ENCODE measurements at regions not wholly inside any gene's neighbourhood (a gene's known extent, or its start where the extent isn't known, plus 50 kb on each side); places are given as distances from the start of the nearest gene placed in this dataset.

DNA sequence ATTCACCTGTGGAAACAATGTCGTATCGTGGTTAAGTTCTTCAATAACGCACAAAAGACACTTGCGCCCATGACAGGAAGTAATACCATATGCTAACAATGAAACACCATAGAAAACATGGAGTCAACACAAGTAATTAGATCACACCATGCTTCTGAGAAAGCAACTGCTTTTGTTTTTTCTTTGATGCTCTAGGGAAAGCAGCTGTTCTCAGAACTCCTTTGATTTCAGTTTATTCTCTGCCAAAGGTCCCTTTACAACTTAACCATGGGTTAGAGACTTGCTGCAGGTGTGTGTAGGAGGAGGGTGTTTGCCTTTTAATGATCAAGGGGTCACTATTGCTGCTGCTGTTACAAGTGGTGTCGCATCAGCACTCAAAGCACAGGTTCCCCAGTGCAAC is 324.0 kb upstream of the SLCO3A1 start:
- TF ChIP-seq, protein P1, sequence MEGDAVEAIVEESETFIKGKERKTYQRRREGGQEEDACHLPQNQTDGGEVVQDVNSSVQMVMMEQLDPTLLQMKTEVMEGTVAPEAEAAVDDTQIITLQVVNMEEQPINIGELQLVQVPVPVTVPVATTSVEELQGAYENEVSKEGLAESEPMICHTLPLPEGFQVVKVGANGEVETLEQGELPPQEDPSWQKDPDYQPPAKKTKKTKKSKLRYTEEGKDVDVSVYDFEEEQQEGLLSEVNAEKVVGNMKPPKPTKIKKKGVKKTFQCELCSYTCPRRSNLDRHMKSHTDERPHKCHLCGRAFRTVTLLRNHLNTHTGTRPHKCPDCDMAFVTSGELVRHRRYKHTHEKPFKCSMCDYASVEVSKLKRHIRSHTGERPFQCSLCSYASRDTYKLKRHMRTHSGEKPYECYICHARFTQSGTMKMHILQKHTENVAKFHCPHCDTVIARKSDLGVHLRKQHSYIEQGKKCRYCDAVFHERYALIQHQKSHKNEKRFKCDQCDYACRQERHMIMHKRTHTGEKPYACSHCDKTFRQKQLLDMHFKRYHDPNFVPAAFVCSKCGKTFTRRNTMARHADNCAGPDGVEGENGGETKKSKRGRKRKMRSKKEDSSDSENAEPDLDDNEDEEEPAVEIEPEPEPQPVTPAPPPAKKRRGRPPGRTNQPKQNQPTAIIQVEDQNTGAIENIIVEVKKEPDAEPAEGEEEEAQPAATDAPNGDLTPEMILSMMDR (IDR thresholded peaks at IDR 0.05) = no peak
- TF ChIP-seq EP300 (IDR thresholded peaks at IDR 0.05) (no peak), POLR2A (IDR thresholded peaks at IDR 0.05) (no peak)
- no peaks in the 10 kb centered on the region for H3K4me1 ChIP-seq
- H3K27me3 ChIP-seq = no peaks in the 10 kb centered on the region
- no peak overlapping the region for H3K4me3 ChIP-seq
- WGBS, 2 donors = 59 to 70% methylated on average over 5 of the region's 5 CpGs
- no peak overlapping the region for H3K27ac ChIP-seq
- DNase-seq (ENCODE audit: low spot score in 2 of 2) = no peak
- H3K36me3 ChIP-seq = no peaks in the 10 kb centered on the region
- H3K9me3 ChIP-seq = no peaks in the 10 kb centered on the region

DNA sequence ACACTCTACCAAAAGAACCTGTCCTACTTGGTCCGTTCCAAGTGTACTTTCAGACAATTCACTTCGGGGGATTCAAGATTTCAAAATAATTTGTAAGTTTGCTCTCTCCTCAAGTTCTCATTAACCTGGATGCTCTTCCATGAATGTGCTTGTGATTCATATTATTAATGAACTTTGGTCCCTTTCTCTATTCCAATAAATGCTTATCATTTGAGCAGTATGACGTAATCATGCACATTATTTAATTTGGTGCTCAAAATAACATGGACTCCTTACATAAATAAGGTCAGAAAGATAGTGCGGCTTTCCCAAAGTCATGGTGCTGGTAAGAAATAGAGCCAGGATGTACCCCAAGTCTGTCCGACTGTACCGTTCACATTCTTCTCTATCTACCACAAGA is 323.2 kb upstream of the SLCO3A1 start:
- no peak for TF ChIP-seq POLR2A (IDR thresholded peaks at IDR 0.05)
- TF ChIP-seq, protein P1 (IDR thresholded peaks at IDR 0.05) = no peak
- TF ChIP-seq EP300 (IDR thresholded peaks at IDR 0.05) = no peak

DNA sequence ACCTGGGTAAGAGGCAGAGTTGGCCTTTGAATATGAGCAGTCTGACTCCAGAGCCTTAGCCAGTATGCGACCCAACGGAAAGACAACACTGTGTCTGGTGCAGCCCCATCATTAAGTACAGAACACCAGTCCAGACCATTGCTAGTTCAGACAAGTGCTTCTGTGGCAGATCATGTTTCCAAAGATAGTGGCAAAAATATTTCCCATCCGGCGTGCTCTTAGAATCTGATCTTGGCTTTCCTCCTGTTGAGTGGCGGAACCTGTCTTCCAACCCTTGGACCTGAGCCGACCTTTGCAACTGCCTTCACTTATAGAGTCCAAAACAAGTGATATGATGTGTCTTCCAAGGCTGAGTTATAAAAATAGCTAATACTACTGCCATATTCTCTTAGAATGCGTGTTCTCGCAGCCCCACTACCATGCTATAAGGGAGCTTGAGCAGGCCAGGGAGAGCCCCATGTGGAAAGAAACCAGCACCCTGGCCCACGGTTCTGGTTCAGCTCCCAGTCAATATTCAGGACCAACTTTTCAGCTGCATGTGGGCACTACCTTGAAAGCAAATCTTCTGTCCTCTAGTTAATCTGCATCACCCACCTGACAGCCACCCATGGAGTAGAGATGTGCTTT is 322.4 kb upstream of the SLCO3A1 start:
- 92% methylated on average over 9 of the region's 9 CpGs for WGBS, 2 donors
- H3K9me3 ChIP-seq = no peaks in the 10 kb centered on the region
- peaks cover 0 to 7% (median 0%) of the 10 kb centered on the region in 4 donors for H3K4me1 ChIP-seq
- no peak overlapping the region for H3K27ac ChIP-seq
- no peak for TF ChIP-seq POLR2A (IDR thresholded peaks at IDR 0.05)
- TF ChIP-seq EP300 (IDR thresholded peaks at IDR 0.05) = no peak
- TF ChIP-seq, protein P1 (IDR thresholded peaks at IDR 0.05) = no peak
- no peaks in the 10 kb centered on the region for H3K36me3 ChIP-seq
- H3K27me3 ChIP-seq = no peaks in the 10 kb centered on the region
- H3K4me3 ChIP-seq = no peak overlapping the region
- no peak for DNase-seq (ENCODE audit: low spot score in 2 of 2)

More for the DNA sequence above, 323.2 kb upstream of the SLCO3A1 start:
- no peak for DNase-seq (ENCODE audit: low spot score in 2 of 2)
- H3K27me3 ChIP-seq = no peaks in the 10 kb centered on the region
- H3K4me1 ChIP-seq = no peaks in the 10 kb centered on the region
- H3K9me3 ChIP-seq = no peaks in the 10 kb centered on the region
- H3K36me3 ChIP-seq = no peaks in the 10 kb centered on the region
- H3K4me3 ChIP-seq = no peak overlapping the region
- WGBS, 2 donors = 94 to 96% methylated on average over 6 of the region's 6 CpGs
- H3K27ac ChIP-seq = no peak overlapping the region

DNA sequence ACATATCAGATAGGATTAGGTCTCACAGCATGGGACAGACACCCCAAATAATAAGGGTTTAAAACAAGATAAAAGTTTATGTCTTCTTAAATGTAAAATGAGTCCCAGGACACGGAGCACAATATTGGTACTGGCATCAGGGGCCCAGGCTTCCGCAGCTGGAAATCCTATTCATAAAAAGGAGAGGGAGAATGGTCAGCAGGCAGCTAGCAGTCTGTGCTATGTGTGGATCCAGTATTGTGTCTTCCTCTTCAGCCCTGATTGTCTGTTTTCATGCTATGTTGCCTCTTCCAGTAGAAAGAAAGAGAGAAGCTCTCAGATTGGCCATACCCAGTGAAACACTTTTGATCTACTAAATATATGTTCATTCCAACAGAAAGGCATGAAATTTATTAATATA is 319.3 kb upstream of the SLCO3A1 start:
- Histone ChIP-seq H3K4me3 (no peak overlapping the region), H3K9me3 (no peaks in the 10 kb centered on the region), H3K27me3 (no peaks in the 10 kb centered on the region), H3K27ac (no peak overlapping the region), H3K36me3 (no peaks in the 10 kb centered on the region), H3K4me1 (peaks cover 0 to 32% (median 12%) of the 10 kb centered on the region in 4 donors)
- no peak for TF ChIP-seq POLR2A (IDR thresholded peaks at IDR 0.05)
- TF ChIP-seq, protein P1 (IDR thresholded peaks at IDR 0.05) = no peak
- no peak for TF ChIP-seq EP300 (IDR thresholded peaks at IDR 0.05)
- WGBS, 2 donors = 96 to 97% methylated on average over 2 of the region's 2 CpGs
- DNase-seq (ENCODE audit: low spot score in 2 of 2) = no peak

DNA sequence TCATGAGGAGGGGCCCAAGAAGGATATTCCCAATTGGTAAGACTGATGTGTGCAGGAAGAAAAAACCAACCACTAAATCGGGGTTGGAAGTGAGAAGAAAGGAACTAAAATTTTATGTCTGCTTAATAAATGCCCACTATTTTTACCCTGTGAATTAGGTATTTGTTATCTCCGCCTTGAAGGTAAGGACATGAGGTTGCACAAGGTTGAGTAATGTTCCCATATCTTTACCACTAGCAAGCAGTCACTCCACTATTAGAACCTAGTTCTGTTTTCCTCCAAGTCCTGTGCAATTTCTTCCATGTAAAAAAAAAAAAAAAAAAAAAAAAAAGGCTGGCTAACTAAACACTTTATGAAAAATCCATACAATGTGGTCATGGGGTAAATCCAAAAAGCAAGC is 318.5 kb upstream of the SLCO3A1 start:
- Histone ChIP-seq H3K36me3 (no peaks in the 10 kb centered on the region), H3K27me3 (no peaks in the 10 kb centered on the region), H3K4me3 (no peak overlapping the region), H3K9me3 (no peaks in the 10 kb centered on the region), H3K4me1 (peaks cover 0 to 32% (median 12%) of the 10 kb centered on the region in 4 donors), H3K27ac (no peak overlapping the region)
- TF ChIP-seq EP300 (IDR thresholded peaks at IDR 0.05) (no peak), POLR2A (IDR thresholded peaks at IDR 0.05) (no peak)
- TF ChIP-seq, protein P1 (IDR thresholded peaks at IDR 0.05) = no peak
- no peak for DNase-seq (ENCODE audit: low spot score in 2 of 2)
- WGBS, 2 donors = 92 to 100% methylated on average over 2 of the region's 2 CpGs
